ENCODE measurements at regions not wholly inside any gene's neighbourhood (a gene's known extent, or its start where the extent isn't known, plus 50 kb on each side); places are given as distances from the start of the nearest gene placed in this dataset.
"Not testable (repeated sequence)": the region's sequence is repeated elsewhere in the genome, so short reads cannot be mapped to it uniquely, and the experiment has no call there.

DNA sequence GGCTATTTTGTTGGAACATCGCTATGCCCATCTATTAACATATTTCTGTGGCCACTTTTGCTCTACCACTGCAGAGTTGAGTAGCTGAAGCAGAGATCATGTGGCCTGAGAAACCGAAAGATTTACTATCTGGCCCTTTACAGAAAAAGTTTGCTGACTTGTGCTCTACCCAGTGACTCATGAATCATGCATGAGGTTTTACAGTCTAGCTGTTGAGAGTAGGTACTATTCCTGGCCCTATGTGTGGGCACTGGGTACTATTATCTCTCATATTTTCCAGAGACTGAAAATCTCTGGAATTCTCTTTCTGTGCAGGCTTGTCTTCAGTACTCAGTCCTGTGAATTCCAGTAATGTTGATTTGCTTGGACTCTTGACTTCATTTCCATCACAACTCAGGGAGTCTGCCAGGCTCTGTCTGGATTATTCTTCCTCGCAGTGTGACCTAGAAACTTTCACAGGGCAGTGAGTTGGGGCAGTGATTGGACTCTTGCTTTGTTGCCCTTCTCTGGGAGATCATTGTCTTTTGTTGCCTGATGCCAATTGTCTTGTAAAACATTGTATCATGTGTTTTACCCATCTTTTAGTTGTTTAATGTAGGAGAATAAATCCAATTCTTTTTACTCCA, 121.3 kb upstream of the PRSS12 start:
- TF ChIP-seq, protein P1, sequence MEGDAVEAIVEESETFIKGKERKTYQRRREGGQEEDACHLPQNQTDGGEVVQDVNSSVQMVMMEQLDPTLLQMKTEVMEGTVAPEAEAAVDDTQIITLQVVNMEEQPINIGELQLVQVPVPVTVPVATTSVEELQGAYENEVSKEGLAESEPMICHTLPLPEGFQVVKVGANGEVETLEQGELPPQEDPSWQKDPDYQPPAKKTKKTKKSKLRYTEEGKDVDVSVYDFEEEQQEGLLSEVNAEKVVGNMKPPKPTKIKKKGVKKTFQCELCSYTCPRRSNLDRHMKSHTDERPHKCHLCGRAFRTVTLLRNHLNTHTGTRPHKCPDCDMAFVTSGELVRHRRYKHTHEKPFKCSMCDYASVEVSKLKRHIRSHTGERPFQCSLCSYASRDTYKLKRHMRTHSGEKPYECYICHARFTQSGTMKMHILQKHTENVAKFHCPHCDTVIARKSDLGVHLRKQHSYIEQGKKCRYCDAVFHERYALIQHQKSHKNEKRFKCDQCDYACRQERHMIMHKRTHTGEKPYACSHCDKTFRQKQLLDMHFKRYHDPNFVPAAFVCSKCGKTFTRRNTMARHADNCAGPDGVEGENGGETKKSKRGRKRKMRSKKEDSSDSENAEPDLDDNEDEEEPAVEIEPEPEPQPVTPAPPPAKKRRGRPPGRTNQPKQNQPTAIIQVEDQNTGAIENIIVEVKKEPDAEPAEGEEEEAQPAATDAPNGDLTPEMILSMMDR (IDR thresholded peaks at IDR 0.05; ENCODE audit: low read length) = not testable (repeated sequence)
- not testable (repeated sequence) for TF ChIP-seq EZH2phosphoT487 (IDR thresholded peaks at IDR 0.05; ENCODE audit: low read length)
